Left ventricle myocardium inferior (tissue), 1 donor: ENCODE measurements at regions not wholly inside any gene's neighbourhood (a gene's known extent, or its start where the extent isn't known, plus 50 kb on each side); places are given as distances from the start of the nearest gene placed in this dataset.
"Not testable (repeated sequence)": the region's sequence is repeated elsewhere in the genome, so short reads cannot be mapped to it uniquely, and the experiment has no call there.

Experiments
- DNase-seq: peaks from one replicate; pipeline ENCODE4 v3.0.0-alpha.2; 2020
- H3K27ac ChIP-seq: fragments of 200-600 bp; replicated peaks from 2 replicates; pipeline ENCODE4 v1.8.0; 2021
- H3K27me3 ChIP-seq: fragments of 200-600 bp; 2 replicates; pipeline ENCODE4 v1.8.0; 2021; ENCODE audit warnings: low read depth
- H3K36me3 ChIP-seq: fragments of 200-600 bp; 2 replicates; pipeline ENCODE4 v1.8.0; 2021
- H3K4me1 ChIP-seq: fragments of 200-600 bp; 2 replicates; pipeline ENCODE4 v1.8.0; 2021
- H3K4me3 ChIP-seq: fragments of 200-600 bp; 2 replicates; pipeline ENCODE4 v1.8.0; 2021; ENCODE audit warnings: mild to moderate bottlenecking, moderate library complexity
- H3K9me3 ChIP-seq: fragments of 200-600 bp; replicated peaks from 2 replicates; pipeline ENCODE4 v1.8.0; 2021
- CTCF ChIP-seq: fragments of 200-600 bp; IDR thresholded peaks from 2 replicates; pipeline ENCODE4 v1.8.0; 2021; ENCODE audit warnings: antibody characterized with exemption, mild to moderate bottlenecking, borderline replicate concordance
- intact Hi-C: fragments of 100-400 bp; cut with micrococcal nuclease; formaldehyde crosslinking; loops from one replicate; pipeline ENCODE4 v1.11.0; 2022
- donor health status: DM: no; HTN: yes; CAD: no; lungs with severe emphysema.

- no peak for DNase-seq
- no peaks in the 10 kb centered on the region for H3K27me3 ChIP-seq
- H3K4me3 ChIP-seq = no peak overlapping the region
- no peak overlapping the region for H3K27ac ChIP-seq
- H3K9me3 ChIP-seq = no peaks in the 10 kb centered on the region
- intact Hi-C loops = no loop called here
- H3K4me1 ChIP-seq = no peaks in the 10 kb centered on the region
- no peaks in the 10 kb centered on the region for H3K36me3 ChIP-seq
- TF ChIP-seq CTCF = no peak
These were observed 109.9 kb upstream of the THBS2 start for GRCh38 chr6:169363590-169363989.

- no peaks in the 10 kb centered on the region for H3K4me1 ChIP-seq
- no peaks in the 10 kb centered on the region for H3K36me3 ChIP-seq
- no peaks in the 10 kb centered on the region for H3K9me3 ChIP-seq
- H3K4me3 ChIP-seq = no peak overlapping the region
- no peaks in the 10 kb centered on the region for H3K27me3 ChIP-seq
- intact Hi-C loops = no loop called here
- DNase-seq = no peak
- no peak for TF ChIP-seq CTCF
- no peak overlapping the region for H3K27ac ChIP-seq
These were observed 109.0 kb upstream of the THBS2 start for GRCh38 chr6:169362501-169363121.

GRCh38 chr6:169355001-169355400 lies 101.4 kb upstream of the THBS2 start:
- H3K27ac ChIP-seq, DNase-seq, intact Hi-C loops, H3K4me3 ChIP-seq, H3K4me1 ChIP-seq, H3K36me3 ChIP-seq: not testable (repeated sequence)
- H3K9me3 ChIP-seq = peaks cover 35% of the 10 kb centered on the region
- H3K27me3 ChIP-seq = peaks cover 19% of the 10 kb centered on the region

GRCh38 chr6:169345146-169345545 lies 91.5 kb upstream of the THBS2 start:
- TF ChIP-seq CTCF = no peak
- H3K9me3 ChIP-seq = peaks cover 15% of the 10 kb centered on the region
- no peak overlapping the region for H3K27ac ChIP-seq
- H3K27me3 ChIP-seq = peaks cover 30% of the 10 kb centered on the region
- no peak overlapping the region for H3K4me3 ChIP-seq
- no peaks in the 10 kb centered on the region for H3K36me3 ChIP-seq
- intact Hi-C loops = no loop called here
- DNase-seq = no peak
- no peaks in the 10 kb centered on the region for H3K4me1 ChIP-seq

- H3K36me3 ChIP-seq = no peaks in the 10 kb centered on the region
- peaks cover 10% of the 10 kb centered on the region for H3K9me3 ChIP-seq
- H3K27ac ChIP-seq = no peak overlapping the region
- no peak overlapping the region for H3K4me3 ChIP-seq
- peaks cover 33% of the 10 kb centered on the region for H3K27me3 ChIP-seq
- DNase-seq = no peak
- no peaks in the 10 kb centered on the region for H3K4me1 ChIP-seq
- no peak for TF ChIP-seq CTCF
- intact Hi-C loops = no loop called here
These were observed 91.1 kb upstream of the THBS2 start for GRCh38 chr6:169344750-169345065.

GRCh38 chr6:169343886-169344749 lies 90.5 kb upstream of the THBS2 start:
- no peak for DNase-seq
- H3K9me3 ChIP-seq = peaks cover 4% of the 10 kb centered on the region
- intact Hi-C loops = no loop called here
- no peak overlapping the region for H3K27ac ChIP-seq
- no peaks in the 10 kb centered on the region for H3K4me1 ChIP-seq
- TF ChIP-seq CTCF = no peak
- H3K4me3 ChIP-seq = no peak overlapping the region
- H3K36me3 ChIP-seq = no peaks in the 10 kb centered on the region
- peaks cover 33% of the 10 kb centered on the region for H3K27me3 ChIP-seq
